ENCODE measurements at regions not wholly inside any gene's neighbourhood (a gene's known extent, or its start where the extent isn't known, plus 50 kb on each side); places are given as distances from the start of the nearest gene placed in this dataset.
"Not testable (repeated sequence)": the region's sequence is repeated elsewhere in the genome, so short reads cannot be mapped to it uniquely, and the experiment has no call there.

GRCh38 chr17:30711626-30712507 lies 112.6 kb downstream of the CRLF3 start:
- H3K27ac ChIP-seq (ENCODE audit: low read depth, low read length, severe bottlenecking); H3K4me1 ChIP-seq (ENCODE audit: control insufficient read depth, insufficient read depth, low read length, poor library complexity, severe bottlenecking); H3K36me3 ChIP-seq (ENCODE audit: control insufficient read depth, insufficient read depth, low read length); H3K4me3 ChIP-seq (ENCODE audit: extremely low read depth, insufficient read depth, low read length, poor library complexity, severe bottlenecking); H3K9me3 ChIP-seq (ENCODE audit: control insufficient read depth, low read length): not testable (repeated sequence)
- 89 to 92% methylated on average over 17 to 18 of the region's 30 CpGs for WGBS, 2 experiments (ENCODE audit: insufficient coverage in 2 of 2)

GRCh38 chr17:30711176-30711575 lies 113.3 kb downstream of the CRLF3 start:
- peak overlapping the region; percentile 71 for H3K4me3 ChIP-seq (ENCODE audit: extremely low read depth, insufficient read depth, low read length, poor library complexity, severe bottlenecking)
- not testable (repeated sequence) for H3K36me3 ChIP-seq (ENCODE audit: control insufficient read depth, insufficient read depth, low read length)

GRCh38 chr17:30710276-30711088 lies 114.0 kb downstream of the CRLF3 start:
- H3K36me3 ChIP-seq (ENCODE audit: control insufficient read depth, insufficient read depth, low read length); H3K4me1 ChIP-seq (ENCODE audit: control insufficient read depth, insufficient read depth, low read length, poor library complexity, severe bottlenecking); H3K9me3 ChIP-seq (ENCODE audit: control insufficient read depth, low read length); H3K27ac ChIP-seq (ENCODE audit: low read depth, low read length, severe bottlenecking): not testable (repeated sequence)
- peak overlapping the region; percentile 71 for H3K4me3 ChIP-seq (ENCODE audit: extremely low read depth, insufficient read depth, low read length, poor library complexity, severe bottlenecking)
- 0 to 2% methylated on average over 7 to 9 of the region's 31 CpGs for WGBS, 2 experiments (ENCODE audit: insufficient coverage in 2 of 2)

More at GRCh38 chr17:30711176-30711575, 113.3 kb downstream of the CRLF3 start:
- H3K27ac ChIP-seq (ENCODE audit: low read depth, low read length, severe bottlenecking); H3K4me1 ChIP-seq (ENCODE audit: control insufficient read depth, insufficient read depth, low read length, poor library complexity, severe bottlenecking); H3K9me3 ChIP-seq (ENCODE audit: control insufficient read depth, low read length): not testable (repeated sequence)
- 58 to 63% methylated on average over 2 to 6 of the region's 8 CpGs for WGBS, 2 experiments (ENCODE audit: insufficient coverage in 2 of 2)

- 0% methylated on average over 32 to 37 of the region's 81 CpGs for WGBS, 2 experiments (ENCODE audit: insufficient coverage in 2 of 2)
- not testable (repeated sequence) for H3K9me3 ChIP-seq (ENCODE audit: control insufficient read depth, low read length); H3K36me3 ChIP-seq (ENCODE audit: control insufficient read depth, insufficient read depth, low read length); H3K4me1 ChIP-seq (ENCODE audit: control insufficient read depth, insufficient read depth, low read length, poor library complexity, severe bottlenecking); H3K27ac ChIP-seq (ENCODE audit: low read depth, low read length, severe bottlenecking)
- peak overlapping the region; percentile 71 for H3K4me3 ChIP-seq (ENCODE audit: extremely low read depth, insufficient read depth, low read length, poor library complexity, severe bottlenecking)
Observed at GRCh38 chr17:30709561-30710275, 114.8 kb downstream of the CRLF3 start.

- not testable (repeated sequence) for H3K4me1 ChIP-seq (ENCODE audit: control insufficient read depth, insufficient read depth, low read length, poor library complexity, severe bottlenecking); H3K9me3 ChIP-seq (ENCODE audit: control insufficient read depth, low read length); H3K36me3 ChIP-seq (ENCODE audit: control insufficient read depth, insufficient read depth, low read length)
- peak overlapping the region; percentile 71 for H3K4me3 ChIP-seq (ENCODE audit: extremely low read depth, insufficient read depth, low read length, poor library complexity, severe bottlenecking)
- WGBS, 2 experiments (ENCODE audit: insufficient coverage in 2 of 2): 0% methylated on average over 13 to 16 of the region's 64 CpGs
- peak overlapping the region; percentile 90 for H3K27ac ChIP-seq (ENCODE audit: low read depth, low read length, severe bottlenecking)
Observed at GRCh38 chr17:30709096-30709495, 115.4 kb downstream of the CRLF3 start.

- H3K36me3 ChIP-seq (ENCODE audit: control insufficient read depth, insufficient read depth, low read length); H3K9me3 ChIP-seq (ENCODE audit: control insufficient read depth, low read length); H3K4me1 ChIP-seq (ENCODE audit: control insufficient read depth, insufficient read depth, low read length, poor library complexity, severe bottlenecking): not testable (repeated sequence)
- WGBS, 2 experiments (ENCODE audit: insufficient coverage in 2 of 2): 0 to 1% methylated on average over 36 to 51 of the region's 75 CpGs
- Histone ChIP-seq H3K27ac (ENCODE audit: low read depth, low read length, severe bottlenecking) (peak overlapping the region; percentile 90), H3K4me3 (ENCODE audit: extremely low read depth, insufficient read depth, low read length, poor library complexity, severe bottlenecking) (peak overlapping the region; percentile 71)
Observed at GRCh38 chr17:30708241-30709078, 116.0 kb downstream of the CRLF3 start.

GRCh38 chr17:30707724-30708240 lies 116.7 kb downstream of the CRLF3 start:
- peak overlapping the region; percentile 90 for H3K27ac ChIP-seq (ENCODE audit: low read depth, low read length, severe bottlenecking)
- H3K36me3 ChIP-seq (ENCODE audit: control insufficient read depth, insufficient read depth, low read length); H3K9me3 ChIP-seq (ENCODE audit: control insufficient read depth, low read length); H3K4me1 ChIP-seq (ENCODE audit: control insufficient read depth, insufficient read depth, low read length, poor library complexity, severe bottlenecking): not testable (repeated sequence)
- 0 to 1% methylated on average over 4 to 15 of the region's 18 CpGs for WGBS, 2 experiments (ENCODE audit: insufficient coverage in 2 of 2)
- H3K4me3 ChIP-seq (ENCODE audit: extremely low read depth, insufficient read depth, low read length, poor library complexity, severe bottlenecking): peak overlapping the region; percentile 71

GRCh38 chr17:30706461-30707335 lies 117.8 kb downstream of the CRLF3 start:
- WGBS, 2 experiments (ENCODE audit: insufficient coverage in 2 of 2): 69 to 70% methylated on average over 7 to 9 of the region's 11 CpGs
- H3K4me3 ChIP-seq (ENCODE audit: extremely low read depth, insufficient read depth, low read length, poor library complexity, severe bottlenecking); H3K36me3 ChIP-seq (ENCODE audit: control insufficient read depth, insufficient read depth, low read length); H3K4me1 ChIP-seq (ENCODE audit: control insufficient read depth, insufficient read depth, low read length, poor library complexity, severe bottlenecking); H3K27ac ChIP-seq (ENCODE audit: low read depth, low read length, severe bottlenecking); H3K9me3 ChIP-seq (ENCODE audit: control insufficient read depth, low read length): not testable (repeated sequence)

- not testable (repeated sequence) for H3K9me3 ChIP-seq (ENCODE audit: control insufficient read depth, low read length); H3K36me3 ChIP-seq (ENCODE audit: control insufficient read depth, insufficient read depth, low read length); H3K4me1 ChIP-seq (ENCODE audit: control insufficient read depth, insufficient read depth, low read length, poor library complexity, severe bottlenecking); H3K4me3 ChIP-seq (ENCODE audit: extremely low read depth, insufficient read depth, low read length, poor library complexity, severe bottlenecking); H3K27ac ChIP-seq (ENCODE audit: low read depth, low read length, severe bottlenecking)
- WGBS, 2 experiments (ENCODE audit: insufficient coverage in 2 of 2): 98% methylated on average over 23 to 37 of the region's 41 CpGs
Observed at GRCh38 chr17:30706004-30706403, 118.5 kb downstream of the CRLF3 start.

All from mesodermal cell (in vitro differentiated cells).